Fibroblast of lung (primary cell): ENCODE measurements at regions not wholly inside any gene's neighbourhood (a gene's known extent, or its start where the extent isn't known, plus 50 kb on each side); places are given as distances from the start of the nearest gene placed in this dataset.

Experiments used
- DNase-seq, 2 donors: peaks; one replicate each; pipeline versions ENCODE4 v3.0.0 to v3.0.0-alpha.2; 2010; ENCODE audit warnings: low read depth in 2 of 2
- H2AFZ ChIP-seq: 2 replicates; pipeline ENCODE4 v1.5.1; 2012; ENCODE audit warnings: low read length, control low read depth, inconsistent platforms
- H3K27ac ChIP-seq: 2 replicates; pipeline ENCODE4 v1.5.1; 2011; ENCODE audit warnings: low read length, control low read depth; ENCODE audit not compliant: insufficient read depth
- H3K27me3 ChIP-seq: 2 replicates; pipeline ENCODE4 v1.5.1; 2011; ENCODE audit warnings: mild to moderate bottlenecking, low read length; ENCODE audit not compliant: control insufficient read depth, insufficient read depth
- H3K36me3 ChIP-seq: 2 replicates; pipeline ENCODE4 v1.5.1; 2011; ENCODE audit warnings: low read length; ENCODE audit not compliant: control insufficient read depth, insufficient read depth
- H3K4me1 ChIP-seq: 2 replicates; pipeline ENCODE4 v1.5.1; 2011; ENCODE audit warnings: low read length; ENCODE audit not compliant: control insufficient read depth, insufficient read depth; ENCODE audit errors: extremely low read depth
- H3K4me2 ChIP-seq: 2 replicates; pipeline ENCODE4 v1.5.1; 2011; ENCODE audit warnings: low read length, control low read depth; ENCODE audit not compliant: insufficient read depth; ENCODE audit errors: extremely low read depth
- H3K4me3 ChIP-seq, 4 experiments: fragments of 200-600 bp in 1 of 4; sonication (generic) in 1 of 4; replicated peaks in 1 of 4; 2 replicates each; pipeline ENCODE4 v1.5.1; 2011 to 2016; ENCODE audit warnings: low read length in 4 of 4, low read depth in 3 of 4, mild to moderate bottlenecking in 3 of 4, control low read depth in 2 of 4, inconsistent platforms in 1 of 4, mixed read lengths in 1 of 4; ENCODE audit not compliant: insufficient read depth in 1 of 4; ENCODE audit errors: control extremely low read depth in 1 of 4
- H3K79me2 ChIP-seq: 2 replicates; pipeline ENCODE4 v1.5.1; 2012; ENCODE audit warnings: mild to moderate bottlenecking, low read length, inconsistent platforms; ENCODE audit not compliant: control insufficient read depth, insufficient read depth
- H3K9ac ChIP-seq: 2 replicates; pipeline ENCODE4 v1.5.1; 2011; ENCODE audit warnings: mild to moderate bottlenecking, low read length, control low read depth; ENCODE audit not compliant: insufficient read depth
- H3K9me3 ChIP-seq: 2 replicates; pipeline ENCODE4 v1.5.1; 2012; ENCODE audit warnings: low read depth, low read length; ENCODE audit not compliant: control insufficient read depth, insufficient read depth
- H4K20me1 ChIP-seq: 2 replicates; pipeline ENCODE4 v1.5.1; 2011; ENCODE audit warnings: low read length; ENCODE audit not compliant: control insufficient read depth, insufficient read depth; ENCODE audit errors: extremely low read depth
- EZH2 ChIP-seq: IDR thresholded peaks from 2 replicates; pipeline ENCODE4 v1.5.1; 2012; ENCODE audit warnings: low read length, control low read depth, mild to moderate bottlenecking; ENCODE audit errors: missing control alignments
- TF ChIP-seq, protein P1 (sequence below), 2 donors: IDR thresholded peaks in 1 of 2; conservative IDR thresholded peaks in 1 of 2; 1 replicate in 1 of 2; 2 replicates in 1 of 2; pipeline ENCODE4 v1.5.1; 2011 to 2012; ENCODE audit warnings: low read length in 2 of 2, control low read depth in 1 of 2, inconsistent platforms in 1 of 2, low read depth in 1 of 2, mild to moderate bottlenecking in 1 of 2

DNA sequence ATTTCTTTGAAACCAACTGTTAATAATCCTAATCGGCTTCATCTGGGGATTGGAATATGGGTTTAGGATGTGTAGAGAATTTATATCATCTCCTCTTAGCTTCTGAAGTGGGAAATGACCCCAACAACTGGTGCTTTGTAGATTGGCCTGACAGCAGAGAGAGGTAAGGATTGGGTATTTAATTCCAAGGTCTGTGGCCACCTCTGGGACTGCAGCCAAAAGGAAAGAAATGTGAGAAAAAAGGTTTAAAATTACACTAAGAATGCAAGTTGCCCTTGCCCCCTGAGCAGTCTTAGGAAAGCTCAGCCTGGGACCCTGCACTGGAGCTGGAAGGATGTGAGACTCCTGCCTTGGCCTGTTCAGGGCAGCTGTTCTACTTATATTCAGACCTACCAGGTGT is 157.1 kb downstream of the FTCDNL1 start:
- no peak overlapping the region for H2AFZ ChIP-seq
- no peaks in the 10 kb centered on the region for H3K27me3 ChIP-seq
- no peaks in the 10 kb centered on the region for H3K36me3 ChIP-seq
- no peak overlapping the region for H3K27ac ChIP-seq
- H3K4me1 ChIP-seq = no peaks in the 10 kb centered on the region
- H3K9me3 ChIP-seq = no peaks in the 10 kb centered on the region
- DNase-seq = no peak
- no peaks in the 10 kb centered on the region for H4K20me1 ChIP-seq
- H3K79me2 ChIP-seq = no peaks in the 10 kb centered on the region
- H3K4me3 ChIP-seq = no peak overlapping the region
- no peak overlapping the region for H3K9ac ChIP-seq
- TF ChIP-seq, protein P1, sequence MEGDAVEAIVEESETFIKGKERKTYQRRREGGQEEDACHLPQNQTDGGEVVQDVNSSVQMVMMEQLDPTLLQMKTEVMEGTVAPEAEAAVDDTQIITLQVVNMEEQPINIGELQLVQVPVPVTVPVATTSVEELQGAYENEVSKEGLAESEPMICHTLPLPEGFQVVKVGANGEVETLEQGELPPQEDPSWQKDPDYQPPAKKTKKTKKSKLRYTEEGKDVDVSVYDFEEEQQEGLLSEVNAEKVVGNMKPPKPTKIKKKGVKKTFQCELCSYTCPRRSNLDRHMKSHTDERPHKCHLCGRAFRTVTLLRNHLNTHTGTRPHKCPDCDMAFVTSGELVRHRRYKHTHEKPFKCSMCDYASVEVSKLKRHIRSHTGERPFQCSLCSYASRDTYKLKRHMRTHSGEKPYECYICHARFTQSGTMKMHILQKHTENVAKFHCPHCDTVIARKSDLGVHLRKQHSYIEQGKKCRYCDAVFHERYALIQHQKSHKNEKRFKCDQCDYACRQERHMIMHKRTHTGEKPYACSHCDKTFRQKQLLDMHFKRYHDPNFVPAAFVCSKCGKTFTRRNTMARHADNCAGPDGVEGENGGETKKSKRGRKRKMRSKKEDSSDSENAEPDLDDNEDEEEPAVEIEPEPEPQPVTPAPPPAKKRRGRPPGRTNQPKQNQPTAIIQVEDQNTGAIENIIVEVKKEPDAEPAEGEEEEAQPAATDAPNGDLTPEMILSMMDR (conservative IDR thresholded peaks at IDR 0.05 in 1 of 2, IDR thresholded peaks at IDR 0.05 in 1 of 2; ENCODE audit: low read depth in 1 of 2, low read length in 2 of 2) = no peak
- no peak for TF ChIP-seq EZH2
- H3K4me2 ChIP-seq = no peak overlapping the region

DNA sequence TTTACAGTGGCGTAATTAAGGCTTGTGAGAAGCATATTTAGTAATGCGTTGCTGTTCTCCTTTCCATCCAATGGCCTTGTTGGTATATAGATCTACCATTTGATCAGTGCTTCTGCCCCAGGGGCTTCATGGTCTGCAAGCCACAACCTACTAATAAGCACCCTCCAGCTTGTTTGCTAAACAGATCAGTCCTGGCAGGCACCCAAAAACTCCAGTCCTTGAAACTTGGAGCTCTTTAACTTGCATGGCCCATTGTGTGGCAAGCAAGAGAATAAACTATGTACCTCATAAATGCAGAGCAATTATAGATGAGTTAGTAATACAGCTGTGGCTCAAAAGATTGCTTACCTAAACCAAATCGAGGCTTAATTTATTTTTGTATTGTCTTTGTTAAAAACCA is 158.5 kb downstream of the FTCDNL1 start:
- no peaks in the 10 kb centered on the region for H3K4me1 ChIP-seq

DNA sequence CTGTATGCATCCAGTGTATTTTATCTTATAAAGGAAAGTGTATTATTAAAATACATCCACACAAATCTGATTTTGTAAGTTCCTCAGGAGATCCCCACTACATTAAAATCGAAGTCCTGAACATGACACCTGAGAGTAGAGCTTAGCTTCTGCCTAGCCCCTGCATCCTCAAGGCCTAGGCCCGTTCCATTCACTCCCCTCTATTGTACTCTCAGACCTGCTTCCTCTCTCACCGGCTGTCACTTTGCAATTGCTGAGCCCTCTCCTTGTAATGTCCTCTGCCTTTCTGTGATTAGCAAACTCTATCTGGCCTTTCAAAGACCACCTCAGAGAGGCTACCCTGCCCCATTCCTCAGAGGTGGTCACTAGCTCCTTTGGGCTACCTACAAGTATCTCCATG is 160.8 kb downstream of the FTCDNL1 start:
- no peak overlapping the region for H3K4me2 ChIP-seq
- H4K20me1 ChIP-seq = no peaks in the 10 kb centered on the region
- no peak overlapping the region for H3K4me3 ChIP-seq
- H2AFZ ChIP-seq = no peak overlapping the region
- no peak overlapping the region for H3K9ac ChIP-seq
- H3K27me3 ChIP-seq = no peaks in the 10 kb centered on the region
- no peak for DNase-seq
- H3K79me2 ChIP-seq = no peaks in the 10 kb centered on the region
- no peak overlapping the region for H3K27ac ChIP-seq
- H3K9me3 ChIP-seq = no peaks in the 10 kb centered on the region
- H3K4me1 ChIP-seq = no peaks in the 10 kb centered on the region
- TF ChIP-seq EZH2 = no peak
- TF ChIP-seq, protein P1 (conservative IDR thresholded peaks at IDR 0.05 in 1 of 2, IDR thresholded peaks at IDR 0.05 in 1 of 2; ENCODE audit: low read depth in 1 of 2, low read length in 2 of 2) = no peak
- no peaks in the 10 kb centered on the region for H3K36me3 ChIP-seq

More for the DNA sequence above, 158.5 kb downstream of the FTCDNL1 start:
- DNase-seq = no peak
- Histone ChIP-seq H3K27me3 (no peaks in the 10 kb centered on the region), H3K79me2 (no peaks in the 10 kb centered on the region), H3K9me3 (no peaks in the 10 kb centered on the region), H4K20me1 (no peaks in the 10 kb centered on the region), H3K4me2 (no peak overlapping the region), H3K9ac (no peak overlapping the region), H2AFZ (no peak overlapping the region), H3K4me3 (no peak overlapping the region), H3K36me3 (no peaks in the 10 kb centered on the region), H3K27ac (no peak overlapping the region)
- TF ChIP-seq, protein P1 (conservative IDR thresholded peaks at IDR 0.05 in 1 of 2, IDR thresholded peaks at IDR 0.05 in 1 of 2; ENCODE audit: low read depth in 1 of 2, low read length in 2 of 2) = no peak
- no peak for TF ChIP-seq EZH2
